ENCODE measurements at regions not wholly inside any gene's neighbourhood (a gene's known extent, or its start where the extent isn't known, plus 50 kb on each side); places are given as distances from the start of the nearest gene placed in this dataset.

DNA sequence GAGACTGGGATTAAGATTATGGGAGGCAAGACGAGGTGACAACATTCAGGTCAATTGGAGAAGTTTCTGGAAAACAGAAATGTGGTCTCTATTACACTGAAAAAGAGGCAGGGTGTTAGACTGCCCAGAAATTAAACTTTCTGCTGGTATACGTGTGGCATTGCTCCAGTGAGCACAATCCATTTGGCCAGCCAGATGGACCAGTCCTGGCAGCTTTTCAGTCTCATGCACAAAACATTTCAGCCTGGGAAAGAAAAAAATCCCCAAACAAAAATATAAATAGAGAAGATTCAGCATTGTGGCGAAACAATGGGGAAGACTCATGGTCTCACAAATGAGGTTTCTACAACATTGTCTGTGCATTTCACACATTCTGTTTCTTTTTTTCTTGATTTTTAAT is 113.9 kb downstream of the HNMT start:
- TF ChIP-seq POLR2A (IDR thresholded peaks at IDR 0.05; ENCODE audit: low read depth, low read length) (no peak), TAF1 (IDR thresholded peaks at IDR 0.05; ENCODE audit: borderline replicate concordance, low read depth, low read length) (no peak)

Data from GM12892 (cell line).